HG03460 (cell line): ENCODE measurements at regions not wholly inside any gene's neighbourhood (a gene's known extent, or its start where the extent isn't known, plus 50 kb on each side); places are given as distances from the start of the nearest gene placed in this dataset.

ENCODE experiments used
- ATAC-seq: cut with Tn5 transposase; IDR thresholded peaks from one replicate; pipeline ENCODE4 v1.9.1; 2021; ENCODE audit not compliant: unreplicated experiment

- ATAC-seq: no peak
These were observed 319.7 kb downstream of the CXCL12 start for GRCh38 chr10:44064987-44065787.

GRCh38 chr10:44064317-44064716 is 320.6 kb downstream of the CXCL12 start:
- ATAC-seq: no peak

GRCh38 chr10:44063686-44064085 is 321.2 kb downstream of the CXCL12 start:
- ATAC-seq: no peak

- no peak for ATAC-seq
These were observed 324.2 kb downstream of the CXCL12 start for GRCh38 chr10:44060719-44061118.

GRCh38 chr10:44060221-44060620 is 324.7 kb downstream of the CXCL12 start:
- no peak for ATAC-seq

GRCh38 chr10:44058259-44058658 is 326.6 kb downstream of the CXCL12 start:
- no peak for ATAC-seq

- no peak for ATAC-seq
These were observed 327.7 kb downstream of the CXCL12 start for GRCh38 chr10:44056967-44057805.

- no peak for ATAC-seq
These were observed 328.7 kb downstream of the CXCL12 start for GRCh38 chr10:44056206-44056605.

GRCh38 chr10:44054046-44054445 is 330.9 kb downstream of the CXCL12 start:
- ATAC-seq: no peak

GRCh38 chr10:44053391-44053790 is 331.5 kb downstream of the CXCL12 start:
- ATAC-seq: no peak

GRCh38 chr10:44051584-44052385 is 333.1 kb downstream of the CXCL12 start:
- no peak for ATAC-seq

GRCh38 chr10:44051091-44051490 is 333.8 kb downstream of the CXCL12 start:
- ATAC-seq: no peak

- no peak for ATAC-seq
These were observed 335.4 kb downstream of the CXCL12 start for GRCh38 chr10:44049301-44050015.

GRCh38 chr10:44047361-44047760 is 337.5 kb downstream of the CXCL12 start:
- no peak for ATAC-seq

GRCh38 chr10:44046605-44047004 is 338.3 kb downstream of the CXCL12 start:
- ATAC-seq: no peak

GRCh38 chr10:44045020-44045419 is 339.9 kb downstream of the CXCL12 start:
- ATAC-seq: no peak

- ATAC-seq: no peak
These were observed 340.3 kb downstream of the CXCL12 start for GRCh38 chr10:44044549-44044948.

GRCh38 chr10:44043646-44044375 is 341.1 kb downstream of the CXCL12 start:
- no peak for ATAC-seq

- ATAC-seq: no peak
These were observed 341.8 kb downstream of the CXCL12 start for GRCh38 chr10:44042926-44043602.
